Fibroblast of lung (primary cell): ENCODE measurements at regions not wholly inside any gene's neighbourhood (a gene's known extent, or its start where the extent isn't known, plus 50 kb on each side); places are given as distances from the start of the nearest gene placed in this dataset.

Source experiments
- DNase-seq, 2 donors: peaks; one replicate each; pipeline versions ENCODE4 v3.0.0 to v3.0.0-alpha.2; 2010; ENCODE audit warnings: low read depth in 2 of 2
- H2AFZ ChIP-seq: 2 replicates; pipeline ENCODE4 v1.5.1; 2012; ENCODE audit warnings: low read length, control low read depth, inconsistent platforms
- H3K27ac ChIP-seq: 2 replicates; pipeline ENCODE4 v1.5.1; 2011; ENCODE audit warnings: low read length, control low read depth; ENCODE audit not compliant: insufficient read depth
- H3K27me3 ChIP-seq: 2 replicates; pipeline ENCODE4 v1.5.1; 2011; ENCODE audit warnings: mild to moderate bottlenecking, low read length; ENCODE audit not compliant: control insufficient read depth, insufficient read depth
- H3K36me3 ChIP-seq: 2 replicates; pipeline ENCODE4 v1.5.1; 2011; ENCODE audit warnings: low read length; ENCODE audit not compliant: control insufficient read depth, insufficient read depth
- H3K4me1 ChIP-seq: 2 replicates; pipeline ENCODE4 v1.5.1; 2011; ENCODE audit warnings: low read length; ENCODE audit not compliant: control insufficient read depth, insufficient read depth; ENCODE audit errors: extremely low read depth
- H3K4me2 ChIP-seq: 2 replicates; pipeline ENCODE4 v1.5.1; 2011; ENCODE audit warnings: low read length, control low read depth; ENCODE audit not compliant: insufficient read depth; ENCODE audit errors: extremely low read depth
- H3K4me3 ChIP-seq, 4 experiments: fragments of 200-600 bp in 1 of 4; sonication (generic) in 1 of 4; replicated peaks in 1 of 4; 2 replicates each; pipeline ENCODE4 v1.5.1; 2011 to 2016; ENCODE audit warnings: low read length in 4 of 4, low read depth in 3 of 4, mild to moderate bottlenecking in 3 of 4, control low read depth in 2 of 4, inconsistent platforms in 1 of 4, mixed read lengths in 1 of 4; ENCODE audit not compliant: insufficient read depth in 1 of 4; ENCODE audit errors: control extremely low read depth in 1 of 4
- H3K79me2 ChIP-seq: 2 replicates; pipeline ENCODE4 v1.5.1; 2012; ENCODE audit warnings: mild to moderate bottlenecking, low read length, inconsistent platforms; ENCODE audit not compliant: control insufficient read depth, insufficient read depth
- H3K9ac ChIP-seq: 2 replicates; pipeline ENCODE4 v1.5.1; 2011; ENCODE audit warnings: mild to moderate bottlenecking, low read length, control low read depth; ENCODE audit not compliant: insufficient read depth
- H3K9me3 ChIP-seq: 2 replicates; pipeline ENCODE4 v1.5.1; 2012; ENCODE audit warnings: low read depth, low read length; ENCODE audit not compliant: control insufficient read depth, insufficient read depth
- H4K20me1 ChIP-seq: 2 replicates; pipeline ENCODE4 v1.5.1; 2011; ENCODE audit warnings: low read length; ENCODE audit not compliant: control insufficient read depth, insufficient read depth; ENCODE audit errors: extremely low read depth
- EZH2 ChIP-seq: IDR thresholded peaks from 2 replicates; pipeline ENCODE4 v1.5.1; 2012; ENCODE audit warnings: low read length, control low read depth, mild to moderate bottlenecking; ENCODE audit errors: missing control alignments
- TF ChIP-seq, protein P1 (sequence below), 2 donors: IDR thresholded peaks in 1 of 2; conservative IDR thresholded peaks in 1 of 2; 1 replicate in 1 of 2; 2 replicates in 1 of 2; pipeline ENCODE4 v1.5.1; 2011 to 2012; ENCODE audit warnings: low read length in 2 of 2, control low read depth in 1 of 2, inconsistent platforms in 1 of 2, low read depth in 1 of 2, mild to moderate bottlenecking in 1 of 2

DNA sequence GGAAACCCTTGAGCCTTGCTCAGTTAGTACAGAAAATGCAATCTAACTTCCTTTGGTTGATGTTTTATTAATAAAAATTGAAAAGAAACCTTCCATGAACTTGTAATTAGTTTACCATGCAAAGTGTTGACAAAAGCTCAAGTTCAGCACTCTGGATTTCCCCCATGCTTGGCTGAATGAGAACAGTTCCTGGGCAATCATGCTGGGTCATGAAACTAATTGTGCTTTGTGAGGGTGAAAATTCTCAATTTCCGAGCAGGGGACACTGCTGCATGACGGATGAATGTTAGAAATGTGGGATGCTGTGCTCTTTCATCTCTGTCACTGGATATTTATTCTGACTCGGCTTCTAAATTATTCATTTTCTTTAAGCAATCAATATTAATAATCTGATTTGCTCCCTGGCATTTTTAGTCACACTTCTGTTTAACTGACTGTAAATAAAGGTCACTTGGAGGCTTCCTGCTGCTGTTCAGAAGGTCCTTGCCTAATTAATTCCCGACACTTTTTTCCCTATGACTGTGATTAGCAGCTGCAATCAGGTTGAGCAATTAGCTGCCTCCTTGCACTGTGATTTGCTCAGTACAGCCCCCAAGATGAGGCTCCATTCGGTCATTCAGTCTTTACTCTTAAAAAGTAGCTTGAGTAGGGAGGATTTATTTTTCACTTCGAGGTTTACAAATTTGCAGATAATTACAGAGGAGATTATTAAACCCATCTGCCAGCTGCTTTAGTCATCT is 678.1 kb upstream of the ZNF608 start:
- Histone ChIP-seq H2AFZ (no peak overlapping the region), H3K36me3 (no peaks in the 10 kb centered on the region), H3K27ac (no peak overlapping the region), H3K4me2 (no peak overlapping the region), H4K20me1 (no peaks in the 10 kb centered on the region), H3K9me3 (no peaks in the 10 kb centered on the region), H3K4me3 (no peak overlapping the region), H3K9ac (no peak overlapping the region), H3K79me2 (no peaks in the 10 kb centered on the region), H3K4me1 (no peaks in the 10 kb centered on the region), H3K27me3 (no peaks in the 10 kb centered on the region)
- DNase-seq = no peak
- TF ChIP-seq, protein P1, sequence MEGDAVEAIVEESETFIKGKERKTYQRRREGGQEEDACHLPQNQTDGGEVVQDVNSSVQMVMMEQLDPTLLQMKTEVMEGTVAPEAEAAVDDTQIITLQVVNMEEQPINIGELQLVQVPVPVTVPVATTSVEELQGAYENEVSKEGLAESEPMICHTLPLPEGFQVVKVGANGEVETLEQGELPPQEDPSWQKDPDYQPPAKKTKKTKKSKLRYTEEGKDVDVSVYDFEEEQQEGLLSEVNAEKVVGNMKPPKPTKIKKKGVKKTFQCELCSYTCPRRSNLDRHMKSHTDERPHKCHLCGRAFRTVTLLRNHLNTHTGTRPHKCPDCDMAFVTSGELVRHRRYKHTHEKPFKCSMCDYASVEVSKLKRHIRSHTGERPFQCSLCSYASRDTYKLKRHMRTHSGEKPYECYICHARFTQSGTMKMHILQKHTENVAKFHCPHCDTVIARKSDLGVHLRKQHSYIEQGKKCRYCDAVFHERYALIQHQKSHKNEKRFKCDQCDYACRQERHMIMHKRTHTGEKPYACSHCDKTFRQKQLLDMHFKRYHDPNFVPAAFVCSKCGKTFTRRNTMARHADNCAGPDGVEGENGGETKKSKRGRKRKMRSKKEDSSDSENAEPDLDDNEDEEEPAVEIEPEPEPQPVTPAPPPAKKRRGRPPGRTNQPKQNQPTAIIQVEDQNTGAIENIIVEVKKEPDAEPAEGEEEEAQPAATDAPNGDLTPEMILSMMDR (conservative IDR thresholded peaks at IDR 0.05 in 1 of 2, IDR thresholded peaks at IDR 0.05 in 1 of 2; ENCODE audit: low read depth in 1 of 2, low read length in 2 of 2) = no peak
- TF ChIP-seq EZH2 = no peak

DNA sequence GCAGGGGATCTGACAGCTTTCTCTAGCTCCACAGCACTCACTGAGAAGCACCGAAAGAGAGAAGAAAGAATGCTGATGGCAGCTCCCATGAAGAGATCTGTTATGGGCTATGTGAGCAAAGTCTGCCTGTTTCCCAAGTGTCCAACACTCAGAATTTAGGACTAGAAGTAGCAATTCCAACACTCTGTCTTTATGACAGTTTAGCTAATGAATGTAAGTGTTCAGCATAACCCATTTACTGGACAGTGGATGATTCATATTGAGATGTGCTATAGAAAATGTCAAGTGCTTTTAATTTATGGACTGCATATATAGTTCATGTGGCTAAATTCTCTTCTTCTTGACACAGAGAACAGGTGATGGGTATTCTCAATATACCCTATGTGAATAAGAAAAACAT is 683.1 kb upstream of the ZNF608 start:
- H4K20me1 ChIP-seq = no peaks in the 10 kb centered on the region
- no peaks in the 10 kb centered on the region for H3K4me1 ChIP-seq
- H3K27me3 ChIP-seq = no peaks in the 10 kb centered on the region
- no peak for TF ChIP-seq EZH2
- TF ChIP-seq, protein P1 (conservative IDR thresholded peaks at IDR 0.05 in 1 of 2, IDR thresholded peaks at IDR 0.05 in 1 of 2; ENCODE audit: low read depth in 1 of 2, low read length in 2 of 2) = no peak
- no peak overlapping the region for H3K4me3 ChIP-seq
- H3K36me3 ChIP-seq = no peaks in the 10 kb centered on the region
- no peak overlapping the region for H3K27ac ChIP-seq
- no peak overlapping the region for H3K9ac ChIP-seq
- no peaks in the 10 kb centered on the region for H3K9me3 ChIP-seq
- H3K4me2 ChIP-seq = no peak overlapping the region
- no peak overlapping the region for H2AFZ ChIP-seq
- no peaks in the 10 kb centered on the region for H3K79me2 ChIP-seq
- DNase-seq = no peak

DNA sequence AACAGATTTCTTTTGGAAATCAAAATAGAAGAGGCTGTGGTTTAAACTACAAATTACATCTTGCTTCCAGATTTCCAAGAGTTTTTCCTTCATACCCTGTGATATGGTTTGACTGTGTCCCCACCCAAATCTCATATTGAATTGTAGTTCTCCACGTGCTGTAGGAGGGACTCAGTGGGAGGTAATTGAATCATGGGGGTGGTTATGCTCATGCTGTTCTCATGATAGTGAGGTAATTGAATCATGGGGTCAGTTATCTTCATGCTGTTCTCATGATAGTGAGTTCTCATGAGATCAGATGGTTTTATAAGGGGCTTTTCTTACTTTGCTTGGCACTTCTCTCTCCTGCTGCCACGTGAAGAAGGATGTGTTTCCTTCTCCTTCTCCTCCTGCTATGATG is 687.0 kb upstream of the ZNF608 start:
- Histone ChIP-seq H3K4me2 (no peak overlapping the region), H3K4me3 (no peak overlapping the region), H3K27me3 (no peaks in the 10 kb centered on the region), H3K4me1 (no peaks in the 10 kb centered on the region), H4K20me1 (no peaks in the 10 kb centered on the region), H3K79me2 (no peaks in the 10 kb centered on the region), H2AFZ (no peak overlapping the region), H3K9ac (no peak overlapping the region), H3K9me3 (no peaks in the 10 kb centered on the region), H3K27ac (no peak overlapping the region), H3K36me3 (no peaks in the 10 kb centered on the region)
- TF ChIP-seq, protein P1 (conservative IDR thresholded peaks at IDR 0.05 in 1 of 2, IDR thresholded peaks at IDR 0.05 in 1 of 2; ENCODE audit: low read depth in 1 of 2, low read length in 2 of 2) = no peak
- no peak for TF ChIP-seq EZH2
- DNase-seq = no peak
